IgD-negative memory B cell (primary cell): ENCODE measurements at regions not wholly inside any gene's neighbourhood (a gene's known extent, or its start where the extent isn't known, plus 50 kb on each side); places are given as distances from the start of the nearest gene placed in this dataset.
"Not testable (repeated sequence)": the region's sequence is repeated elsewhere in the genome, so short reads cannot be mapped to it uniquely, and the experiment has no call there.

Source experiments
- H3K27ac Mint-ChIP-seq, 3 donors: one replicate each; pipeline ENCODE4 v1.8.0; 2020 to 2022; ENCODE audit warnings: mild to moderate bottlenecking in 3 of 3, mixed read lengths in 3 of 3, moderate library complexity in 1 of 3
- H3K27me3 Mint-ChIP-seq: one replicate; pipeline ENCODE4 v1.8.0; 2021; ENCODE audit warnings: mixed read lengths
- H3K36me3 Mint-ChIP-seq: one replicate; pipeline ENCODE4 v1.8.0; 2020; ENCODE audit warnings: mild to moderate bottlenecking, mixed read lengths
- H3K4me1 Mint-ChIP-seq, 3 donors: one replicate each; pipeline ENCODE4 v1.8.0; 2020 to 2022; ENCODE audit warnings: mixed read lengths in 3 of 3, mild to moderate bottlenecking in 1 of 3
- H3K4me3 Mint-ChIP-seq, 4 donors: one replicate each; pipeline ENCODE4 v1.8.0; 2020 to 2022; ENCODE audit warnings: mild to moderate bottlenecking in 4 of 4, mixed read lengths in 4 of 4, moderate library complexity in 3 of 4
- H3K9me3 Mint-ChIP-seq, 3 donors: one replicate each; pipeline ENCODE4 v1.8.0; 2020 to 2021; ENCODE audit warnings: mixed read lengths in 3 of 3, mild to moderate bottlenecking in 1 of 3

GRCh38 chr10:45564303-45564959, 108.1 kb downstream of the ZFAND4 start:
- peak overlapping the region in 1 of 4 donors; percentile 49 for H3K4me3 Mint-ChIP-seq
- H3K27ac Mint-ChIP-seq: no peak overlapping the region
- no peaks in the 10 kb centered on the region for H3K27me3 Mint-ChIP-seq
- peaks cover 33 to 56% (median 34%) of the 10 kb centered on the region in 3 donors for H3K4me1 Mint-ChIP-seq
- H3K36me3 Mint-ChIP-seq: peaks cover 13% of the 10 kb centered on the region
- H3K9me3 Mint-ChIP-seq: no peaks in the 10 kb centered on the region

DNA sequence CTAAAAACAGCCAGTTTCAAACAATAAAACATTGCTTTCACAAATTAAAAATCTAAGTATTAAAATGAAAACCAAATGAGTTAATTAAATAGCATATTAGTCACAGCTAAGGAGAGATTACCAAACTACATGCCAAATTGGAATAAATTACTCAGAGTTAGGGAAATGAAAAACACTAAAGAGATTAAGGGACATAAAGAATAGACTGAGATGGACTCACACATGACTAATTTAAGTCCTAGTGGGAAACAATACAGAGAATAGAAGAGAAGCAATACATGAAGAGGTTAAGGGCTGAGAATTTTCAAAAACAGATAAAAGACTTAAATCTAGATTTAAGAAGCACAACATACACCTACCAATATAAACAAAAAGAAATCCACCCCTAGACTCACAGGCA, 110.6 kb downstream of the ZFAND4 start:
- H3K4me1 Mint-ChIP-seq: peaks cover 41 to 58% (median 44%) of the 10 kb centered on the region in 3 donors
- no peaks in the 10 kb centered on the region for H3K9me3 Mint-ChIP-seq
- peaks cover 2% of the 10 kb centered on the region for H3K27me3 Mint-ChIP-seq
- peak overlapping the region in 1 of 3 donors; percentile 33 for H3K27ac Mint-ChIP-seq
- peaks cover 9% of the 10 kb centered on the region for H3K36me3 Mint-ChIP-seq
- H3K4me3 Mint-ChIP-seq: peak overlapping the region in 1 of 4 donors; percentile 31

GRCh38 chr10:45560262-45560661, 112.3 kb downstream of the ZFAND4 start:
- peaks cover 37 to 53% (median 47%) of the 10 kb centered on the region in 3 donors for H3K4me1 Mint-ChIP-seq
- no peaks in the 10 kb centered on the region for H3K9me3 Mint-ChIP-seq

GRCh38 chr10:45558425-45558824, 114.1 kb downstream of the ZFAND4 start:
- Mint-ChIP-seq H3K4me3 (peak overlapping the region in 2 of 4 donors; percentile 29 to 73), H3K27me3 (peaks cover 2% of the 10 kb centered on the region), H3K9me3 (no peaks in the 10 kb centered on the region), H3K4me1 (peaks cover 33 to 45% (median 40%) of the 10 kb centered on the region in 3 donors), H3K36me3 (peaks cover 9% of the 10 kb centered on the region), H3K27ac (peak overlapping the region in 1 of 3 donors; percentile 60)

More at GRCh38 chr10:45560262-45560661, 112.3 kb downstream of the ZFAND4 start:
- H3K27ac Mint-ChIP-seq: peak overlapping the region in 1 of 3 donors; percentile 55
- H3K4me3 Mint-ChIP-seq: no peak overlapping the region
- peaks cover 9% of the 10 kb centered on the region for H3K36me3 Mint-ChIP-seq
- peaks cover 2% of the 10 kb centered on the region for H3K27me3 Mint-ChIP-seq

GRCh38 chr10:45557275-45557905, 115.2 kb downstream of the ZFAND4 start:
- peak overlapping the region in 2 of 3 donors; percentile 13 to 79 for H3K27ac Mint-ChIP-seq

DNA sequence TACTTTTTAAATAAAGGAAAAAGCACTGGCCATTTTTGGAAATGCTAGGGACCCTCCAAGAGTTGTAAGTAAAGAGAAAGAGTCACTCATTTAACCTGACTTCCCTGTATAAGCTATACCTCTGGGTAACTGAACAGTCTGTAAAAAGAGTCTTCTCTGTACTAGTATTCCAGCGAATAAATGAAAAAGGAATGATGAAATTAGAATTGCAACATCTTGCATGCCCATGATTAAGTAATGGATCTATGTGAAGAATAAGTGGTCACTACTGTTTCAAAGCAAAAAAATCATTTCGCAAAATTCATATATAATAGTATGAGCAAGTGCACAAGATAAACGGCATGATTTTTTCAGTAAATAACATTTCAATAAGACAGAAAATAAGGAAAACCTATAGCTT, 116.8 kb downstream of the ZFAND4 start:
- Mint-ChIP-seq H3K27me3 (peaks cover 2% of the 10 kb centered on the region), H3K4me3 (no peak overlapping the region), H3K4me1 (peaks cover 29 to 41% (median 31%) of the 10 kb centered on the region in 3 donors), H3K36me3 (peaks cover 2% of the 10 kb centered on the region), H3K9me3 (no peaks in the 10 kb centered on the region), H3K27ac (no peak overlapping the region)

More at GRCh38 chr10:45557275-45557905, 115.2 kb downstream of the ZFAND4 start:
- Mint-ChIP-seq H3K4me3 (peak overlapping the region; percentile 1 to 84 (median 36)), H3K36me3 (peaks cover 7% of the 10 kb centered on the region), H3K4me1 (peaks cover 35 to 48% (median 38%) of the 10 kb centered on the region in 3 donors), H3K9me3 (no peaks in the 10 kb centered on the region), H3K27me3 (peaks cover 2% of the 10 kb centered on the region)

- H3K4me3 Mint-ChIP-seq, H3K9me3 Mint-ChIP-seq, H3K27ac Mint-ChIP-seq, H3K36me3 Mint-ChIP-seq, H3K27me3 Mint-ChIP-seq: not testable (repeated sequence)
- peaks cover 29 to 38% (median 32%) of the 10 kb centered on the region in 3 donors for H3K4me1 Mint-ChIP-seq
Observed at GRCh38 chr10:45555332-45555731, 117.2 kb downstream of the ZFAND4 start.

GRCh38 chr10:45553613-45554012, 119.0 kb downstream of the ZFAND4 start:
- no peak overlapping the region for H3K4me3 Mint-ChIP-seq
- H3K36me3 Mint-ChIP-seq: peaks cover 4% of the 10 kb centered on the region
- H3K27ac Mint-ChIP-seq: peak overlapping the region in 2 of 3 donors; percentile 1 to 54
- peaks cover 25 to 35% (median 32%) of the 10 kb centered on the region in 3 donors for H3K4me1 Mint-ChIP-seq
- no peaks in the 10 kb centered on the region for H3K9me3 Mint-ChIP-seq
- H3K27me3 Mint-ChIP-seq: peaks cover 2% of the 10 kb centered on the region

DNA sequence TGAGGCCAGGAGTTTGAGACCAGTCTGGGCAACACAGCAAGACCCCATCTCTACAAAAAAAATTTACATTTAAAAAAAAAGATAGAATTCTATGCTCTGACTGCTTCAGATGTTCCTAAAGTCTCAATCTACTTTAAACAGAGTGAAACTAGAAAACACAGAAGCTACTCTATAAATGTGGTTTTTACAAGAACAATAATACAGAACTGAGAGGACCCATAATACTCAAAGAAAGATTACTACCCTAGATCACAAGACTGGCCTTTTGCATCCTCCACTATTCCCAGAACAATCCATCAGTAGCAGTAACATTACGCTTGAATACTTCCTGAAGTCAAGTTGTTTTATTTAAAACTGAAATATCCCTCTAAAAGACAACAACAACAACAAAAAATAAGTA, 119.4 kb downstream of the ZFAND4 start:
- H3K9me3 Mint-ChIP-seq: no peaks in the 10 kb centered on the region
- H3K36me3 Mint-ChIP-seq: peaks cover 4% of the 10 kb centered on the region
- H3K27me3 Mint-ChIP-seq: peaks cover 2% of the 10 kb centered on the region
- H3K4me1 Mint-ChIP-seq: peaks cover 20 to 31% (median 29%) of the 10 kb centered on the region in 3 donors
- H3K4me3 Mint-ChIP-seq: no peak overlapping the region
- peak overlapping the region in 1 of 3 donors; percentile 1 for H3K27ac Mint-ChIP-seq

- H3K4me3 Mint-ChIP-seq: no peak overlapping the region
- H3K9me3 Mint-ChIP-seq: no peaks in the 10 kb centered on the region
- peaks cover 2% of the 10 kb centered on the region for H3K27me3 Mint-ChIP-seq
- H3K27ac Mint-ChIP-seq: no peak overlapping the region
- H3K4me1 Mint-ChIP-seq: peaks cover 16 to 26% (median 26%) of the 10 kb centered on the region in 3 donors
- H3K36me3 Mint-ChIP-seq: peaks cover 4% of the 10 kb centered on the region
Observed at GRCh38 chr10:45552476-45552875, 120.1 kb downstream of the ZFAND4 start.

GRCh38 chr10:45550903-45551786, 121.4 kb downstream of the ZFAND4 start:
- Mint-ChIP-seq H3K9me3 (no peaks in the 10 kb centered on the region), H3K4me1 (peaks cover 13 to 17% (median 17%) of the 10 kb centered on the region in 3 donors), H3K36me3 (peaks cover 4% of the 10 kb centered on the region), H3K4me3 (no peak overlapping the region), H3K27ac (no peak overlapping the region), H3K27me3 (no peaks in the 10 kb centered on the region)

GRCh38 chr10:45548068-45548467, 124.5 kb downstream of the ZFAND4 start:
- no peaks in the 10 kb centered on the region for H3K9me3 Mint-ChIP-seq
- H3K36me3 Mint-ChIP-seq: peaks cover 4% of the 10 kb centered on the region
- peak overlapping the region in 1 of 3 donors; percentile 59 for H3K27ac Mint-ChIP-seq
- peaks cover 14 to 16% (median 15%) of the 10 kb centered on the region in 3 donors for H3K4me1 Mint-ChIP-seq
- H3K27me3 Mint-ChIP-seq: no peaks in the 10 kb centered on the region
- H3K4me3 Mint-ChIP-seq: peak overlapping the region in 1 of 4 donors; percentile 67

DNA sequence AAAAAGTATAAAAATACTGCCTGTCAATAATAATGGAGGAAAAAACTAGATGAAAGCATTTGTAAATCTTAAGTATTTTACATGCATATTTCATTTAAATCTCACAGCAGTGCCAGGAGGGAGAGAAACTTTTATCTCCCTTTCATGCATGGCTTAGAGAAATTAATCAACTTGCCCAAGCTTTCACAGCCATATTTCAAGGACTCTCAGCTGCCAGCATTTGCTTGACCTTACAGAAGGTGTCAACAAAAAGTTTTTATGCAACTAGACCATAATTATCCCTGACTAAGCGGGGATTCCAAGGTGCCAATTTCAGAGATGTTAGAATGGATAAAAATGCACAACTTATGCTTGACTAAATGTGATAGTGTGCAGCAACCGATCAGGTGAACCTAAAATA, 125.4 kb downstream of the ZFAND4 start:
- H3K36me3 Mint-ChIP-seq: peaks cover 6% of the 10 kb centered on the region
- no peaks in the 10 kb centered on the region for H3K27me3 Mint-ChIP-seq
- no peak overlapping the region for H3K4me3 Mint-ChIP-seq
- H3K4me1 Mint-ChIP-seq: peaks cover 16 to 19% (median 16%) of the 10 kb centered on the region in 3 donors
- no peaks in the 10 kb centered on the region for H3K9me3 Mint-ChIP-seq
- H3K27ac Mint-ChIP-seq: no peak overlapping the region

- no peak overlapping the region for H3K4me3 Mint-ChIP-seq
- H3K27me3 Mint-ChIP-seq: no peaks in the 10 kb centered on the region
- no peaks in the 10 kb centered on the region for H3K9me3 Mint-ChIP-seq
- H3K27ac Mint-ChIP-seq: no peak overlapping the region
- peaks cover 3% of the 10 kb centered on the region for H3K36me3 Mint-ChIP-seq
- H3K4me1 Mint-ChIP-seq: peaks cover 11 to 15% (median 12%) of the 10 kb centered on the region in 3 donors
Observed at GRCh38 chr10:45545150-45545549, 127.4 kb downstream of the ZFAND4 start.

DNA sequence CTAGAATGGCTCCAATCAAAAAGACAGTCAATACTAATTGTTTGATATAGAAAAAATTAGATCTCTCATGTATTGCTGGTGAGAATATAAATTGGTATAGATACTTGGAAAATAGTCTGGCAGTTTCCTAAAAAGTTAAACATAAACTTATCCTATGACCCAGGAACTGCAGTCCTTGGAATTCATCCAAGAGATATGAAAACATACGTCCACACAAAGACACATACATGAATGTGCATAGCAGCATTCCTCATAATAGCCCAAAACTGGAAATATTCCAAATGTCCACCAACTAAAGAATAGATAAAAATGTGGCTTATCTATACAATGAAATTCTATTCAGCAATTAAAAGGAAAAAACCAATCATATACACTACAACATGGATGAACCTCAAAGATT, 128.4 kb downstream of the ZFAND4 start:
- Mint-ChIP-seq H3K4me1 (peaks cover 18 to 22% (median 20%) of the 10 kb centered on the region in 3 donors), H3K36me3 (peaks cover 5% of the 10 kb centered on the region), H3K27me3 (no peaks in the 10 kb centered on the region), H3K27ac (no peak overlapping the region), H3K9me3 (peaks cover 0 to 2% (median 0%) of the 10 kb centered on the region in 3 donors), H3K4me3 (no peak overlapping the region)
